ENCODE measurements at regions not wholly inside any gene's neighbourhood (a gene's known extent, or its start where the extent isn't known, plus 50 kb on each side); places are given as distances from the start of the nearest gene placed in this dataset.

DNA sequence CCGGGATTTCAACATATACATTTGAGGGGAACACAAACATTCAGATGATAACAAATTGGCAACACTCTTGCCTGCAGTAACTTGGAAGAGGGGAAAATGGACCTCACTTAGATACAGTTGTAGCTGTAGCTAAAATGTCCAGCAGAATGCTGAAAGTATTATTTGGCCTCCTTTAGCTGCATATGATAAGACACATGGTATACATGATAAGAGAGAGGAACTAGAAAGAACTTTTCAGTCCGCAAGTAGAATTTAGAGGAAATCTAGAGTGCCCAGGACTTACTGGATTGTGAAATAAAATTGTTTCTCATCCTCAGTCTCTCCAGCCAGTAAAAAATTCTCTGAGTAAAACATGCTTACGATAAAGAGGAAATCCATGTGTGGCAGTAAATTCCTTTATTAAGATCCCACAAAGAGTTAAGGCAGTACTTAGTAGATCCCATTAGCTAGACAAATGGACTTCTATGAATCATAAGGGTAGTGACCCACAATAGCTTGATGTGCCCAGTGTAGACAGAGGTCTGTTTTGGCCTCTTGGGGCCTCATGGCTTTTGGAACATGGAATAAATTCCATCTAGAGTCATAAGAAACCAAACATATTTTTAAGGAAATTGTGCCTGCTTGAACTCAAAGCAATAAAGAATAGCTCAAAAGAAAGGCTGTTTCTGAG lies 87.9 kb upstream of the RBM24 start:
- peaks cover 0 to under 1% of the 10 kb centered on the region in 2 experiments; a peak in 2 of 5 replicates for H3K9me3 Mint-ChIP-seq
- H3K4me3 Mint-ChIP-seq, result no peak overlapping the region
- no peak overlapping the region for H2BK5ac ChIP-seq (ENCODE audit: insufficient read length, low read length)
- no peak overlapping the region for H2AK5ac ChIP-seq (ENCODE audit: insufficient read length, low read length)
- H3K79me2 ChIP-seq (ENCODE audit: insufficient read depth, low read length), result no peaks in the 10 kb centered on the region
- H3K27me3 Mint-ChIP-seq (ENCODE audit: low read depth), result peaks cover 4% of the 10 kb centered on the region
- no peak overlapping the region for H4K91ac ChIP-seq (ENCODE audit: insufficient read length, low read depth, low read length)
- H3K79me1 ChIP-seq (ENCODE audit: insufficient read depth, low read depth, low read length, poor library complexity, severe bottlenecking), result no peaks in the 10 kb centered on the region
- H2AFZ ChIP-seq (ENCODE audit: low read length), result no peak overlapping the region
- H3K9ac ChIP-seq (ENCODE audit: extremely low read depth, insufficient read length, low read length), result no peak overlapping the region
- no peaks in the 10 kb centered on the region for H3K23me2 ChIP-seq (ENCODE audit: insufficient read length, low read depth, low read length, poor library complexity, severe bottlenecking)
- no peak for DNase-seq
- H3K4ac ChIP-seq (ENCODE audit: low read depth, low read length), result no peak overlapping the region
- no peak overlapping the region for H2BK120ac ChIP-seq (ENCODE audit: low read depth, low read length, poor library complexity, severe bottlenecking)
- no peak overlapping the region for H3K27ac ChIP-seq (ENCODE audit: insufficient read length, low read depth, low read length)
- no peak overlapping the region for H3K23ac ChIP-seq (ENCODE audit: insufficient read length, low read depth, low read length)
- H3K4me1 Mint-ChIP-seq, result no peaks in the 10 kb centered on the region
- no peak overlapping the region for H2BK20ac ChIP-seq (ENCODE audit: low read depth, low read length, poor library complexity, severe bottlenecking)
- no peak overlapping the region for H4K5ac ChIP-seq (ENCODE audit: insufficient read length, low read depth, low read length)
- H3T11ph ChIP-seq (ENCODE audit: low read length), result no peak overlapping the region
- H3K18ac ChIP-seq (ENCODE audit: insufficient read length, low read depth, low read length), result no peak overlapping the region
- TF ChIP-seq, protein P1, sequence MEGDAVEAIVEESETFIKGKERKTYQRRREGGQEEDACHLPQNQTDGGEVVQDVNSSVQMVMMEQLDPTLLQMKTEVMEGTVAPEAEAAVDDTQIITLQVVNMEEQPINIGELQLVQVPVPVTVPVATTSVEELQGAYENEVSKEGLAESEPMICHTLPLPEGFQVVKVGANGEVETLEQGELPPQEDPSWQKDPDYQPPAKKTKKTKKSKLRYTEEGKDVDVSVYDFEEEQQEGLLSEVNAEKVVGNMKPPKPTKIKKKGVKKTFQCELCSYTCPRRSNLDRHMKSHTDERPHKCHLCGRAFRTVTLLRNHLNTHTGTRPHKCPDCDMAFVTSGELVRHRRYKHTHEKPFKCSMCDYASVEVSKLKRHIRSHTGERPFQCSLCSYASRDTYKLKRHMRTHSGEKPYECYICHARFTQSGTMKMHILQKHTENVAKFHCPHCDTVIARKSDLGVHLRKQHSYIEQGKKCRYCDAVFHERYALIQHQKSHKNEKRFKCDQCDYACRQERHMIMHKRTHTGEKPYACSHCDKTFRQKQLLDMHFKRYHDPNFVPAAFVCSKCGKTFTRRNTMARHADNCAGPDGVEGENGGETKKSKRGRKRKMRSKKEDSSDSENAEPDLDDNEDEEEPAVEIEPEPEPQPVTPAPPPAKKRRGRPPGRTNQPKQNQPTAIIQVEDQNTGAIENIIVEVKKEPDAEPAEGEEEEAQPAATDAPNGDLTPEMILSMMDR (conservative IDR thresholded peaks at IDR 0.05), result no peak
- no peaks in the 10 kb centered on the region for H3K36me3 Mint-ChIP-seq (ENCODE audit: insufficient read depth in 1 of 3, low read depth in 3 of 3)
- no peaks in the 10 kb centered on the region for H3K27me3 ChIP-seq (ENCODE audit: insufficient read depth, low read length)
- no peak overlapping the region for H2BK12ac ChIP-seq (ENCODE audit: insufficient read length, low read depth, low read length)
- H3K4me1 ChIP-seq (ENCODE audit: insufficient read depth, low read length), result no peaks in the 10 kb centered on the region
- H4K20me1 ChIP-seq (ENCODE audit: control insufficient read depth, insufficient read depth, insufficient read length), result no peaks in the 10 kb centered on the region
- WGBS (ENCODE audit: extremely low coverage, insufficient read length, low lambda C conversion rate), result no CpG with 5 or more reads among the region's 3 CpGs
- H3K56ac ChIP-seq (ENCODE audit: insufficient read length, low read depth, low read length), result no peak overlapping the region
- no peak overlapping the region for H3K27ac Mint-ChIP-seq
- no peak overlapping the region for H3K4me2 ChIP-seq (ENCODE audit: insufficient read depth, insufficient read length, low read length)
- no peak overlapping the region for H3K14ac ChIP-seq (ENCODE audit: insufficient read depth, low read length)
- H3K9me3 ChIP-seq (ENCODE audit: control insufficient read depth, low read depth, low read length), result no peaks in the 10 kb centered on the region
- H2BK15ac ChIP-seq (ENCODE audit: low read depth, low read length), result no peak overlapping the region
- no peak overlapping the region for H4K8ac ChIP-seq (replicated peaks; ENCODE audit: insufficient read length, low read depth, low read length)

Data from H9 (cell line).